Activated B cell treated with CpG ODN at 0.5 μM for 24 hours (primary cell): ENCODE measurements at regions not wholly inside any gene's neighbourhood (a gene's known extent, or its start where the extent isn't known, plus 50 kb on each side); places are given as distances from the start of the nearest gene placed in this dataset.

Experiments
- ATAC-seq: fragments of 200-7000 bp; cut with Tn5 transposase; one replicate; pipeline ENCODE4 v1.10.0; 2021; ENCODE audit warnings: low read depth, mild to moderate bottlenecking, moderate library complexity
- CTCF ChIA-PET: fragments of 350-600 bp; sonication (Branson Sonifier 250); formaldehyde crosslinking; loops from one replicate; lab custom pipeline; 2021; ENCODE audit warnings: antibody characterized with exemption; lab: Charles Lee
- POLR2A ChIA-PET: fragments of 350-600 bp; sonication (Branson Sonifier 250); formaldehyde crosslinking; loops from one replicate; lab custom pipeline; 2021; ENCODE audit warnings: antibody characterized with exemption; lab: Charles Lee
- DNase-seq: peaks from one replicate; pipeline ENCODE4 v3.0.0; 2022
- H3K27ac Mint-ChIP-seq: one replicate; pipeline ENCODE4 v1.8.0; 2020; ENCODE audit warnings: mixed read lengths
- H3K27me3 Mint-ChIP-seq: one replicate; pipeline ENCODE4 v1.8.0; 2021; ENCODE audit warnings: mixed read lengths
- H3K36me3 Mint-ChIP-seq: one replicate; pipeline ENCODE4 v1.8.0; 2021; ENCODE audit warnings: low read depth, mixed read lengths
- H3K4me1 Mint-ChIP-seq: one replicate; pipeline ENCODE4 v1.8.0; 2021; ENCODE audit warnings: mixed read lengths
- H3K4me3 Mint-ChIP-seq: one replicate; pipeline ENCODE4 v1.8.0; 2020; ENCODE audit warnings: mild to moderate bottlenecking, mixed read lengths
- H3K9me3 Mint-ChIP-seq: one replicate; pipeline ENCODE4 v1.8.0; 2020; ENCODE audit warnings: mixed read lengths
- CTCF ChIP-seq: fragments of 200-600 bp; IDR thresholded peaks from one replicate; pipeline ENCODE4 v1.8.0; 2022; ENCODE audit warnings: antibody characterized with exemption, mild to moderate bottlenecking
- intact Hi-C: fragments of 100-400 bp; cut with micrococcal nuclease; formaldehyde crosslinking; loops from one replicate; pipeline ENCODE4 v1.15.1; 2024

- CTCF ChIA-PET: no interaction called here
- no peaks in the 10 kb centered on the region for H3K4me1 Mint-ChIP-seq
- ATAC-seq (no peak), DNase-seq (no peak)
- no peak overlapping the region for H3K27ac Mint-ChIP-seq
- H3K36me3 Mint-ChIP-seq: no peaks in the 10 kb centered on the region
- TF ChIP-seq CTCF: no peak
- H3K4me3 Mint-ChIP-seq: no peak overlapping the region
- intact Hi-C loops: no loop called here
- peaks cover 4% of the 10 kb centered on the region for H3K9me3 Mint-ChIP-seq
- POLR2A ChIA-PET: no interaction called here
- no peaks in the 10 kb centered on the region for H3K27me3 Mint-ChIP-seq
Observed at GRCh38 chr16:65733721-65734120, 611.9 kb upstream of the CDH11 start.

GRCh38 chr16:65731833-65732232 is 610.0 kb upstream of the CDH11 start:
- DNase-seq: no peak
- no peaks in the 10 kb centered on the region for H3K36me3 Mint-ChIP-seq
- ChIA-PET CTCF (no interaction called here), POLR2A (no interaction called here)
- H3K27me3 Mint-ChIP-seq: no peaks in the 10 kb centered on the region
- H3K4me1 Mint-ChIP-seq: no peaks in the 10 kb centered on the region
- intact Hi-C loops: no loop called here
- no peak overlapping the region for H3K27ac Mint-ChIP-seq
- TF ChIP-seq CTCF: no peak
- no peak overlapping the region for H3K4me3 Mint-ChIP-seq
- H3K9me3 Mint-ChIP-seq: peaks cover 4% of the 10 kb centered on the region
- ATAC-seq: no peak

GRCh38 chr16:65728652-65729051 is 606.8 kb upstream of the CDH11 start:
- peaks cover 4% of the 10 kb centered on the region for H3K9me3 Mint-ChIP-seq
- POLR2A ChIA-PET: no interaction called here
- DNase-seq: no peak

GRCh38 chr16:65728167-65728566 is 606.3 kb upstream of the CDH11 start:
- no peak for ATAC-seq
- TF ChIP-seq CTCF: no peak
- H3K4me3 Mint-ChIP-seq: no peak overlapping the region
- no peaks in the 10 kb centered on the region for H3K36me3 Mint-ChIP-seq
- H3K9me3 Mint-ChIP-seq: peaks cover 4% of the 10 kb centered on the region
- intact Hi-C loops: no loop called here
- H3K27ac Mint-ChIP-seq: no peak overlapping the region
- CTCF ChIA-PET: no interaction called here
- DNase-seq: no peak
- POLR2A ChIA-PET: no interaction called here
- H3K27me3 Mint-ChIP-seq: no peaks in the 10 kb centered on the region
- H3K4me1 Mint-ChIP-seq: no peaks in the 10 kb centered on the region

More at GRCh38 chr16:65728652-65729051, 606.8 kb upstream of the CDH11 start:
- Mint-ChIP-seq H3K4me3 (no peak overlapping the region), H3K4me1 (no peaks in the 10 kb centered on the region), H3K27me3 (no peaks in the 10 kb centered on the region), H3K27ac (no peak overlapping the region), H3K36me3 (no peaks in the 10 kb centered on the region)
- CTCF ChIA-PET: no interaction called here
- no peak for ATAC-seq
- no peak for TF ChIP-seq CTCF
- intact Hi-C loops: no loop called here

- no peak for DNase-seq
- H3K4me3 Mint-ChIP-seq: no peak overlapping the region
- ChIA-PET POLR2A (no interaction called here), CTCF (no interaction called here)
- H3K4me1 Mint-ChIP-seq: no peaks in the 10 kb centered on the region
- intact Hi-C loops: no loop called here
- H3K36me3 Mint-ChIP-seq: no peaks in the 10 kb centered on the region
- no peaks in the 10 kb centered on the region for H3K27me3 Mint-ChIP-seq
- H3K27ac Mint-ChIP-seq: no peak overlapping the region
- TF ChIP-seq CTCF: no peak
- no peak for ATAC-seq
- peaks cover 4% of the 10 kb centered on the region for H3K9me3 Mint-ChIP-seq
Observed at GRCh38 chr16:65727534-65728137, 605.8 kb upstream of the CDH11 start.
